B cell (primary cell): ENCODE measurements at regions not wholly inside any gene's neighbourhood (a gene's known extent, or its start where the extent isn't known, plus 50 kb on each side); places are given as distances from the start of the nearest gene placed in this dataset.
A peak's percentile ranks its signal among the peaks of the same experiment; 100 is the strongest.

ENCODE experiments used
- ATAC-seq: fragments of 200-7000 bp; cut with Tn5 transposase; one replicate; pipeline ENCODE4 v1.10.0; 2021; ENCODE audit warnings: low read depth, mild to moderate bottlenecking, moderate number of reproducible peaks, moderate library complexity
- CTCF ChIA-PET: fragments of 350-600 bp; sonication (Branson Sonifier 250); formaldehyde crosslinking; loops from one replicate; lab custom pipeline; 2021; ENCODE audit warnings: antibody characterized with exemption, inconsistent platforms; lab: Charles Lee
- POLR2A ChIA-PET: fragments of 350-600 bp; sonication (Branson Sonifier 250); formaldehyde crosslinking; loops from one replicate; lab custom pipeline; 2021; ENCODE audit warnings: antibody characterized with exemption; lab: Charles Lee
- DNase-seq: peaks from one replicate; pipeline ENCODE4 v3.0.0; 2013
- H2AFZ ChIP-seq: 2 replicates; pipeline ENCODE4 v1.6.1; 2012; ENCODE audit warnings: mild to moderate bottlenecking, low read depth, low read length; ENCODE audit not compliant: insufficient read depth, poor library complexity, severe bottlenecking
- H3K27ac ChIP-seq, 2 donors: 1 replicate in 1 of 2; 2 replicates in 1 of 2; pipeline ENCODE4 v1.5.1; 2012 to 2013; ENCODE audit warnings: low read length in 2 of 2, mild to moderate bottlenecking in 2 of 2, moderate library complexity in 1 of 2
- H3K27me3 ChIP-seq, 4 experiments: fragments of 200-600 bp in 1 of 4; sonication (generic) in 1 of 4; replicated peaks in 1 of 4; 1 replicate in 2 of 4; 2 replicates in 2 of 4; pipeline versions ENCODE4 v1.6.1 to v1.7.0; 2013 to 2016; ENCODE audit warnings: low read length in 3 of 4, mild to moderate bottlenecking in 2 of 4, mixed read lengths in 1 of 4, moderate library complexity in 1 of 4; ENCODE audit not compliant: insufficient read depth in 4 of 4, control insufficient read depth in 3 of 4; ENCODE audit errors: control extremely low read depth in 1 of 4
- H3K36me3 ChIP-seq, 2 experiments: replicated peaks in 1 of 2; 1 replicate in 1 of 2; 2 replicates in 1 of 2; pipeline versions ENCODE4 v1.6.1 to v1.7.1; 2013; ENCODE audit warnings: low read length in 1 of 2; ENCODE audit not compliant: insufficient read depth in 2 of 2, control insufficient read depth in 1 of 2; ENCODE audit errors: control extremely low read depth in 1 of 2, extremely low read depth in 1 of 2
- H3K4me1 ChIP-seq, 2 donors: fragments of 200-600 bp in 1 of 2; sonication (generic) in 1 of 2; 1 replicate in 1 of 2; 2 replicates in 1 of 2; pipeline versions ENCODE4 v1.5.1 to v1.6.1; 2013 to 2017; ENCODE audit warnings: low read length in 2 of 2; ENCODE audit not compliant: control insufficient read depth in 2 of 2, insufficient read depth in 2 of 2
- H3K4me2 ChIP-seq: replicated peaks from 2 replicates; pipeline ENCODE3; 2012; ENCODE audit warnings: mild to moderate bottlenecking, low read depth, low read length; ENCODE audit not compliant: poor library complexity, severe bottlenecking
- H3K4me3 ChIP-seq, 5 experiments: fragments of 200-600 bp in 1 of 5; sonication (generic) in 1 of 5; 1 replicate in 3 of 5; 2 replicates in 2 of 5; pipeline versions ENCODE4 v1.5.1 to v1.7.0; 2011 to 2016; ENCODE audit warnings: low read length in 4 of 5, mild to moderate bottlenecking in 4 of 5, low read depth in 2 of 5, control low read depth in 1 of 5, moderate library complexity in 1 of 5; ENCODE audit not compliant: insufficient read depth in 1 of 5; ENCODE audit errors: control extremely low read depth in 1 of 5, extremely low read depth in 1 of 5
- H3K79me2 ChIP-seq: fragments of 200-600 bp; sonication (generic); one replicate; pipeline ENCODE4 v1.6.0; 2016; ENCODE audit warnings: low read length; ENCODE audit not compliant: control insufficient read depth, insufficient read depth
- H3K9ac ChIP-seq: fragments of 200-600 bp; sonication (generic); 2 replicates; pipeline ENCODE4 v1.6.1; 2017; ENCODE audit warnings: mild to moderate bottlenecking, low read length, moderate library complexity
- H3K9me3 ChIP-seq, 3 donors: one replicate each; pipeline versions ENCODE4 v1.6.1 to v1.7.1; 2013; ENCODE audit warnings: low read length in 2 of 3; ENCODE audit not compliant: control insufficient read depth in 2 of 3, insufficient read depth in 1 of 3; ENCODE audit errors: control extremely low read depth in 1 of 3
- H4K20me1 ChIP-seq: 2 replicates; pipeline ENCODE4 v1.6.0; 2012; ENCODE audit warnings: mild to moderate bottlenecking, low read length; ENCODE audit not compliant: insufficient read depth, control insufficient read depth, poor library complexity, severe bottlenecking
- H3K27ac Mint-ChIP-seq: one replicate; pipeline ENCODE4 v1.8.0; 2021; ENCODE audit warnings: mixed read lengths
- H3K27me3 Mint-ChIP-seq: one replicate; pipeline ENCODE4 v1.8.0; 2021; ENCODE audit warnings: mixed read lengths
- H3K4me1 Mint-ChIP-seq: one replicate; pipeline ENCODE4 v1.8.0; 2021; ENCODE audit warnings: mixed read lengths
- H3K4me3 Mint-ChIP-seq: one replicate; pipeline ENCODE4 v1.8.0; 2021; ENCODE audit warnings: mixed read lengths
- H3K9me3 Mint-ChIP-seq: one replicate; pipeline ENCODE4 v1.8.0; 2022; ENCODE audit warnings: mixed read lengths; ENCODE audit not compliant: insufficient read depth
- CTCF ChIP-seq: fragments of 200-600 bp; IDR thresholded peaks from one replicate; pipeline ENCODE4 v1.8.0; 2022; ENCODE audit warnings: antibody characterized with exemption, mild to moderate bottlenecking
- EZH2 ChIP-seq: IDR thresholded peaks from 2 replicates; pipeline ENCODE4 v1.6.1; 2012; ENCODE audit warnings: borderline replicate concordance, low read depth, mild to moderate bottlenecking, moderate library complexity, low read length; ENCODE audit not compliant: insufficient read depth, poor library complexity, severe bottlenecking
- WGBS: methylation state at CpG from one replicate; pipeline ENCODE4 v1.1.5; 2013; ENCODE audit warnings: missing lambda C conversion rate; ENCODE audit not compliant: insufficient coverage; 5-methylcytosine and 5-hydroxymethylcytosine counted together
- intact Hi-C: fragments of 100-400 bp; cut with micrococcal nuclease; formaldehyde crosslinking; loops from one replicate; pipeline ENCODE4 v1.10.0; 2022

GRCh38 chr15:66862111-66862939 is 160.3 kb downstream of the SMAD6 start:
- Histone ChIP-seq H3K4me1 (peaks cover 32 to 43% of the 10 kb centered on the region in 2 donors), H3K27ac (no peak overlapping the region), H3K4me3 (no peak overlapping the region), H4K20me1 (no peaks in the 10 kb centered on the region), H3K9me3 (peaks cover 0 to 8% (median 0%) of the 10 kb centered on the region in 3 donors), H3K27me3 (peaks cover 0 to 3% (median 0%) of the 10 kb centered on the region in 4 experiments), H3K9ac (no peak overlapping the region), H2AFZ (no peak overlapping the region), H3K4me2 (peak overlapping the region; percentile 27), H3K36me3 (no peaks in the 10 kb centered on the region), H3K79me2 (no peaks in the 10 kb centered on the region)
- Mint-ChIP-seq H3K4me1 (peaks cover 48% of the 10 kb centered on the region), H3K9me3 (no peaks in the 10 kb centered on the region), H3K27ac (peak overlapping the region; percentile 63), H3K4me3 (no peak overlapping the region), H3K27me3 (no peaks in the 10 kb centered on the region)
- no peak for DNase-seq
- CTCF ChIA-PET: interaction anchor here (0.6 to 4.5 kb wide), 10 partner anchors 11 to 400 kb away, joined by 3 to 34 read pairs (median 5); no protein-coding TSS in a partner anchor
- no peak for TF ChIP-seq CTCF
- TF ChIP-seq EZH2: no peak
- intact Hi-C loops: loop anchor here (2.0 to 10.0 kb wide), 3 partner anchors 160 to 358 kb away; partner anchors contain the start of genes RPL4, SMAD6 and ZWILCH
- 93% methylated on average over 8 of the region's 10 CpGs for WGBS
- POLR2A ChIA-PET: no interaction called here
- ATAC-seq: no peak

- Mint-ChIP-seq H3K4me3 (no peak overlapping the region), H3K4me1 (peaks cover 50% of the 10 kb centered on the region), H3K27me3 (no peaks in the 10 kb centered on the region), H3K27ac (peak overlapping the region; percentile 63), H3K9me3 (no peaks in the 10 kb centered on the region)
- ChIA-PET POLR2A (no interaction called here), CTCF (interaction anchor here (0.5 to 4.5 kb wide), 10 partner anchors 9 to 1314 kb away, joined by 3 to 34 read pairs (median 4); no protein-coding TSS in a partner anchor)
- Histone ChIP-seq H3K4me3 (no peak overlapping the region), H3K79me2 (no peaks in the 10 kb centered on the region), H3K9me3 (peaks cover 0 to 8% (median 0%) of the 10 kb centered on the region in 3 donors), H3K36me3 (no peaks in the 10 kb centered on the region), H3K27ac (peak overlapping the region; percentile 51 to 61), H3K27me3 (peaks cover 0 to 3% (median 0%) of the 10 kb centered on the region in 4 experiments), H4K20me1 (no peaks in the 10 kb centered on the region), H3K4me1 (peaks cover 33 to 48% of the 10 kb centered on the region in 2 donors), H3K4me2 (peak overlapping the region; percentile 27), H2AFZ (no peak overlapping the region), H3K9ac (no peak overlapping the region)
- WGBS: 0% methylated on average over 5 of the region's 9 CpGs
- ATAC-seq (peak; percentile 61), DNase-seq (peak; percentile 91)
- intact Hi-C loops: loop anchor here (2.0 to 10.0 kb wide), 3 partner anchors 161 to 358 kb away; partner anchors contain the start of genes RPL4, SMAD6 and ZWILCH
- TF ChIP-seq EZH2 (no peak), CTCF (peak; percentile 89)
Measured at GRCh38 chr15:66862940-66863335, 160.9 kb downstream of the SMAD6 start.
